Posterior vena cava (tissue), 2 donors: ENCODE measurements at regions not wholly inside any gene's neighbourhood (a gene's known extent, or its start where the extent isn't known, plus 50 kb on each side); places are given as distances from the start of the nearest gene placed in this dataset.

ENCODE experiments used
- DNase-seq: peaks from one replicate; pipeline ENCODE4 v3.0.0-alpha.2; 2020; ENCODE audit warnings: low spot score
- intact Hi-C, 2 donors: fragments of 100-400 bp; cut with DNase I; formaldehyde crosslinking; loops; one replicate each; pipeline versions ENCODE4 v1.14.1 to v1.14.2; 2022 to 2023
- donor health status: DM: yes; HTN: yes; CAD: no.
- donor health status: DM: yes; HTN: yes; CAD: no.

DNA sequence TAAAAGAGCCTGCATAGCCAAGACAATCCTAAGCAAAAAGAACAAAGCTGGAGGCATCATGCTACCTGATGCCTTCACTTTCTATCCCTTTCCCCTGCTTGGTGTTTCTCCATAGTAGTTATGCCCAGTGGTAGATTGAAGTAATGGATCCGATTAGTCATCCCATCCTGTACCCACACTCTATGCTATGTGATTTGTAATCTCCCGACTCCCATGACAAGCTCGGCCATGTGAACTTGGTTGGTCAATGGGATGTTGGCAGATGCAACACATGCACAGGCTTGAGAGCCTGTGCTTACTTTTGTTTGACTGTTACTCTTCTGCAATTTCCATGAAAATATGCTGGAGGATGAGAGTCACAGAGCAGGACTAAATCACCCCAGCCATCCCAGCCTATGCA lies 334.9 kb upstream of the DPH6 start:
- intact Hi-C loops: no loop called here
- DNase-seq: no peak

DNA sequence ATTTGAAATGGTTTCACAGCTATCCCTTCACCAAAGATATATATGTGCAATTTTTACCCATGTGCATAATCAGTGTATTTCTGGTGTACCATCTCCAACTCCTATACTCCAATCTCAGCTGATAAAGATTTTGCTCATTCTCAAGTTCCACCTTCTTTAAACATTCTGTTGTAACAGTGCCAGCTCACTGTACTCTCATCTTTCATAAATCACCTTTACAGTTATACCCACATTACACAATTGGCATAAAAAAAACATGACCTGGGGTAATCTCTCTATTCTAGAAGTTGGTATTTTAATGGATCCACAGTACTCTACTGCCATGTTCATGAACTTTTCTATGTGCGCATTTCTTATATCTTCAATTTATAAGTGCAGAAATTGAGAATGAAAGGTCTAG lies 339.9 kb upstream of the DPH6 start:
- intact Hi-C loops: no loop called here
- DNase-seq: no peak

DNA sequence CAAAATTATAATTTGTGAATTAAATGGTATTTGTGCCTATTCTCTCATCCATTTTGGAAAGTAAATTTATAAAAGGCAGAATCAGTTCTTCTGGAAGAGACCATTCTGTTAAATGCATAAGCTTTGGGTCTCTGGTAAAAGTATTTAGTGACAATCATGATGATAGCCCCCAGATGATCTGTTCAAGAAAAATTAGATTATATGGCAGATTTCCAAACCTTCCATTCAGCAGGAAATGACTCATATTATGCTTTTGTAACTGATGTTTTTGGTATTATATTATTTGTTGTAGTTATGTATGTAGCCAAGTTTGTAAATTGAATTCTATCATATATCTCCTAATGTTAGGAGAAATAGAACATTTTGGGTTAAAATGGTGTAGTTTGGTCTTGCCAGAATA lies 340.8 kb upstream of the DPH6 start:
- intact Hi-C loops: no loop called here

DNA sequence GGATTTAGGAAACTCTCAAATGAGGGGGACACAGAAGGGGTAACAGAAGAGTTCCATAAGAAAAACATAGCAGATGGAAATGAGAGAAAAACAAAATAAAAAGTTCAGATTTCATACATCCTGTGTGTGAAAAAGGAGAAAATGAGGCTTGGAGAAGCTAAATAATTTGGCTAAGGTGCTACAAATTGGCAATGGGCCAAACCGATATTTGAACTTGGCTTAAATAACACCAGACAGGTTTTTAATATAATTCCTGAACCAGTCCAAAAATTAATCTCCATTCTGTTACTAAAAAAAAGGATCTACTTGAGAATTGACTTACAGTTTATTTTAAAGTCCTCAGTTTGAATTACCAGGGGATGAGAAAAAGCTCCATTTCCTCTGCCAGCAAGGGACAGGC lies 342.9 kb upstream of the DPH6 start:
- no peak for DNase-seq
- intact Hi-C loops: no loop called here

More for the DNA sequence above, 340.8 kb upstream of the DPH6 start:
- no peak for DNase-seq

DNA sequence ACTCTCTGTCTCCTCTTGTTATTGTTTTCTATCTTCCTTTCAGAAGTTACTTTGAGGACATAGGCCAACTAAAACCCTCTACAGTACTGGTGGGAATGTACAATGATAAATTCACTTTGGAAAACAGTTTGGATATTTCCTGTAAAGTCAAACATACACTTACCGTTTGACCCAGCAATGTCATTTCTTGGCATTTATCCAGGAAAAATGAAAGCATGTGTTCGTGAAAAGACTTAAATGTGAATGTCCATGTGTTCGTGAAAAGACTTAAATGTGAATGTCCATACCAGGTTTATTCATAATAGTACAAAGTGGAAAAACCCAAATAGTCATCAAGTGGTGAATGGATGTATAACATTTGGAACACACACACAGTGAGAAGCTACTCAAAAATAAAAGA lies 361.5 kb upstream of the DPH6 start:
- intact Hi-C loops: no loop called here
- no peak for DNase-seq

DNA sequence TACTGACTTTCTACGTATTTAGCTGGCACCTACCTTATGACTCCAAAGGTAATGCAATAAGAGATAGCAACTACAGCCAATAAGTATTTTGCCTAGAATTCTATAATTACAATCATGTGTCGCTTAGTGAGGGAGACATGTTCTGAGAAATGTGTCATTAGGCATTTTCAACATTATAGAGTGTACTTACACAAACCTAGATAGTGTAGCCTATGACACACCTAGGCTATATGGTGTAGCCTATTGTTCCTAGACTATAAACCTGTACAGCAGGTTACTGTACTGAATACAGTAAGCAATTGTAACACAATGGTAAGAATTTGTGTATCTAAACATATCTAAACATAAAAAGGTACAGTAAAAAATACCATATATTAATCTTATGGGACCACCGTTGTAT lies 363.4 kb upstream of the DPH6 start:
- DNase-seq: no peak
- intact Hi-C loops: no loop called here

DNA sequence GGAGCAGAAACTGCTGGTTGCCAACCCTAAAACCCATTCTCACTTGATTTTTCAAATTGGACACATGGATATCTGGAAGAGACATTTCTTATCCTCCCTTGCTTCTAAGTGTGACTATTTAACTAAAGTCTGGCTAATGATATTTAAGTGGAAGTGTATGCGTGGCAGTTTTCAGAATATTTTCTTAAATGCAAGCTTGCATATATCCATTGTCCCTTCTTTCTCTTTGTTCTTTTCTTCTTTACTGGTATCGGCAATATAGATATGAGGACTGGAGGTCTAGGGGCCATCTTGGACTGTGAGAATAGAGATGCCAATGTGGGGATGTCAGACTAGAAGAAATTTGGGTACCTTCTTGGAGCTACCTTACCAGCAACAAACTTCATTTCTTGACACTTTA lies 364.3 kb upstream of the DPH6 start:
- intact Hi-C loops: no loop called here

DNA sequence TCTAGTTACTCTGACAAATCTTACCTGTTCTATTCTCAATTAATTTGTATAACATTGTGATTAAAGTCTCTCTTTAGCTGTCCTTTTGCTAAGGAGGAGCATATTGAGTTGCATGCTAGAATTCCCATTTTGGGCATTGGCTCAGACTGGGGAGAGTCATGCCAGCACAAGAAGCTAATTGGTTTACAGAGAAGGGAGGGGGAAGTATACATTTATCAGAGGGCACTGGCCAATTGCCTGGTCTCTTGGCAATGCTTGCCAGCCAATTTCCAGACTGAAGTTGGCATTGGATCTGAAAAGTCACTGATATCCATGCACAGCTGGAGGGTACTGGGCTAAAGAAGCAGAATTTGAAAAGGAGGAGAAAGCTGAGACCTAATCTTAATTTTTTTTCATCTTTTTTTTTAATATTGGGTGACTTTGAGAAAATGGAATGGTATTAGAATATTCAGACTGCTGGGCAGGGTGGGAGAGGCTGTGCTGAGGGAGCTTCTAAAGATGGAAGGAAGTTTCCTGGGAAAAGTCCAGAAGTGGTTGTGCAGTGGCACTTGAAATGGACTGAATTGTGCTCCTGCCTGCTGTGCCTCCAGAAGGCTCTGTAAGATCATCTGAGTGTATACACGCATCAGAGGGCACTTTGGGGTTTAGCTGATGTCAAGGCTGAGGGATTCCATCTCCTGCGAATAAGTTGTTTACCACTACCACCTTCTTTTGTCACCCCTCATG lies 365.2 kb upstream of the DPH6 start:
- intact Hi-C loops: no loop called here
- no peak for DNase-seq

More for the DNA sequence above, 364.3 kb upstream of the DPH6 start:
- no peak for DNase-seq

DNA sequence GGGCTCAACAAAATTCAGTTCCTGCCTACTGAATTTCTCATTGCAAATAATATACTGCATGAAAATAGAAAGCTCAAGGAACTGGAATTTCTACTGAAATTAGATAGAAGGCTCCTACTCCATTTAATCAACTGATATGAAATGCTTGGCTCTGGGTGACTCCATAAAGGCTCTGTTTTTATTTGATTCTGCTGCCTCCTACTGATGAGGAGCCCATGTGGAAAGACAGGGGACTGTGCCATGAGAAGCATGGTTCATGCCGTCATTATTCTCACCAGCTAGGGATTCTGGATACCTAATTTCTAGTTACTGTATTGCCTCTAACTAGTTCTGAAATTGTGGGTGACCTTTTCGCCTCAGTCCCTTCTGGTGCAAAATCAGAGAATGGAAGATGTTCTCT lies 366.2 kb upstream of the DPH6 start:
- no peak for DNase-seq
- intact Hi-C loops: no loop called here

DNA sequence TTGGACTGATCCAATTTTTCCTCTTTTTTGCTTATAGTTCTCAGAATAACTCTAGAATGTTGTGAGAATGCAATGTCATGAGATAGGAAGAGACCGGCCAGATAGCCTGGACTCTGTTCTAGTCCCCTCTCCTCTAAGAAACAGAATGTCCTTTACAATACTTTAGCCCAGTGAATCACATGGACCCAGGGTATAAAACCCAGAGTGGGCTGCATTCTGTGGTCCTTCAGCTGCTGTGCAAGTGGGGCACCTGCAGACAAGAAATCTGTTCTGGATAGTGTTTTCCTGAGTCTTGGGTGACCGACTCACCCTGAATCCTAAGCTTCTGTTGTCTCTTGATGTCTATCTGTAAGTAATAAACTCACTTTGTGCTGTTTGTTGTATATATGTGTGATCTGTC lies 368.6 kb upstream of the DPH6 start:
- intact Hi-C loops: no loop called here
- DNase-seq: no peak

DNA sequence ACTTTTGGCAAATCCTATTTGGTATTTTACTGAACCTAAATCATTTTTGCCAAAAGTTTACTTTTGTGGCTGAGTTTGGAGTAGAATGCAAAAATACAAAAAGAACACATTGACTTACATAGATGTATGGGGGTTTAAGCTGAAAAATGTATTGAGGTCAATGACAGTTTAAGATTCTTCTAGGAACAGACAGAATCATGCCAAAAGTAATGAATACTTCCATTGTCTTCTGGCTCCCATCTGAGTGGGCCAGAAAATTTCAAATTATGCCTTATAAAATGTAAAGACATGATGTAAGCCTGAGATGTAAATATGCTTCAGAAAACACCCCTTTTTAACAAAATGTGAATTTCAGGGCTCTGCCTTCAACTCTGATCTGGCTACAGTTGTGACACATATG lies 375.1 kb upstream of the DPH6 start:
- intact Hi-C loops: no loop called here
- DNase-seq: no peak

DNA sequence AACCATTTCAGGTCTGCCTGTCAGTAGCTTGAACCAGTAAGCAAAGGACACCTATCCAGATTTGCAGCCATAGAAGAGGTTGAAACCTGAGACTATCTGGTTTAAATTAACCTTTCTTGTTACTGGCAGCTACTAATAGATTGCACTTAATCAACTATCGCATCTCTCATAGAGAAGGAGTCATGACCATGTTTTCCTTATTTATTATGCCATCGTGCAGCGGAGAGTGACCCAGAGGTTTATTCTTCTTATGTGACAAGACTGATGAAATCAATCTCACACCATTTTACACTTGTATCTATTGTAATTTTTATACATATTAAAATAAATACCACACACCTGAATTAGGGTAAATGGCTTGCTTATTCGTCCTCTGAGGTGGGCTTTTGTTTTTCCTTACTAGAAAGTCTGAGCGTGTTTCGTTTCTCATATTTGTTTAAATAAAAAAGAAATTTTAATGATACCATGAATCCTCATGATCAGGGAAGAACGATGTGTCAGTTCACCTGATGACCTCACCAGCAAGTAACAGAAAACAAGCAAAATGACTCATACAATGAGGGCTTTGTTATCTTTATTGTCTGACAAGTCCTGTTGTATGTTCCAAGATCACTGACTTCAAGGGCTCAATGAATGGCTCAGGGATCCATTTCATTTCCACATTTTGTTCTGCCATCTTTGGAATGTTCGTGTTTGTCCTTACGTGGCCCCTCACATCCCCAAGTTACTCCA lies 379.5 kb upstream of the DPH6 start:
- intact Hi-C loops: no loop called here
- DNase-seq: no peak

DNA sequence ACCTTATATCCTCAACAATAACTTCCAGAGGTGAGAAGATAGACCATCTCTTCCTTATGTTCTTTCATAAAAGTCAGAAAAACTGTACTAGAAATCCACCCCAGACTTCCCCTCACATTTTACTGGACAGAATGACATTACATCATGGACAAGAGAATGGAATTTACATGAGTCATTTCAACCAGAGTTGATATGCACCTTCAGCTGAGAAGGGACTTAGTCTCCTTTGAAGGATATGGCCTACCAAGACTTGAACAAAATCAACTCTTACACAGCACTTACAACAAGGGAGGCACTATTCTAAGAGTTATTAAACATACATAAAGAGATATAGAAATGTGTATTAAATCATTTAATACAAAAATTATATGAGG lies 380.0 kb upstream of the DPH6 start:
- intact Hi-C loops: no loop called here
- no peak for DNase-seq

DNA sequence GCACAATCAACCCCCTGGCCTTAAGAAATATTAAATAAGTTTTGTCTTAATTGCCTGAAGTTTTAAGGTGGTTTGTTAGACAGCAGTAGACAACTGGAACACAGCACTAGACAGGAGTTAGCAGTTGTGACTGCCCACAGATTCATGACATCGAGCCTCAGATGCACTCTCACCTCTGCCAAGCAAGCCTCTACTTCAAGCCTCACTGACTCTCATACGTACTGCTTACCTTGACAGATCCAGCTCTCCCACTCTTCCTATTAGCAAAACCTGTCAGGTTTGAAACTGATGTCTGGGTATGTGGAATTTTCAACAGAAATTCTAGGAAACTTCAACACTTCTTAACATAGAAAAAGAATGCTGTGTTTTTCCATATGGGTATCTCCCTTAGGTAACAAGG lies 382.9 kb upstream of the DPH6 start:
- no peak for DNase-seq
- intact Hi-C loops: no loop called here

DNA sequence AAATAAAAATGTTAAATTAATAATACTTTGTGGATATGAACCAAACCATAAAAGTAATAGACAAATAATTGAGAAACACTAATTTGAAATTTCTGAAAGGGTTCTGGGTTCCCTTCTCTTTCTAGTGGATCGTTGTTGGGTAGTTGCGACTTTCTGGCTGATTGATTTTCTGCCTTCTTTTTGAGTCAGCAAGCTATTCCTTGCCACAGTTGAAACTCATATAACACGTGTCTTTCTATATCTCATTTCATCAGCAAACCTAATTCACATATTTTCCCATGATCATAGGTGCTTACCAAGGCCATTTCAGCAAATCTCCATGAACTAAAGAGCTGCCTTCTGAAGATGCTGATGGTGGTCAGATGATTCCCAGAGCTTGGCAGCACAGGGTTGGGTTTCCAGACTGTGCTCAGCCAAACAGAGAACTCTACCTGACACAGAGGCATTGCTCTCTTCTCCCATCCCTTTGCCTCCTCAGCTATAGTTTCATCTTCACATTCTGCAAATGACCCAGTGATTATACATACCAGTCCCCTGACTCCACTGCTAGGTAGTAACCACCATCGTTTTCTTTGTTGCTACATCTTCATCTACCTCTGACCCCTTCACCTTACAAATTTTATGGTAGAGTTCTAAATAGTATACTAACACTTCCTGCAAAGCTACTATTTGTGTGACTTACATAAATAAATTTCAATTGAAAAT lies 383.9 kb upstream of the DPH6 start:
- DNase-seq: no peak
- intact Hi-C loops: no loop called here

DNA sequence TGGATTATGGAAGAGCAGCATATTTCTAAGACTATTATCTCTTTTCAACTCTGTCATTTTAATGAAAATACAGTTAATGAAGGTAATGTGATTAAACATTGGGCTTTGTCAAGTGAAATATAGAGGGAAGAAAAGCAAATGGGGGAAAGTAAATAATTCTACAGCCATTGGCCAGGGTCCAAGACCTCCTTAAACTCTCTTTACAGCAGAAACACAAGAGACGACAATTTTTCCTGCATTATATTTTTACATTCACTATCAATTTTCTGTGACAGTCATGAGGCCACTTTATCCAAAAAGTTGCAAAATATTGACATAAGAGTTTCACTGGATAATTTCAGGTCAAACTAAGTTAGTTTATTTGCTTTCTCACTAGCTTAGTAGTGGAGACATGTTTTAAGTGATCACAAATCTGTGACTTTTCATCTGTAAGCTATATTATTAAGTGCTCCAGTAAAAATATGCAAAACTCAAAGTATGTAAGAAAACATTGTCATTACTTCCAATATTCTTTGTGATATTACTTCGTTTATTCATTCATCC lies 385.9 kb upstream of the DPH6 start:
- DNase-seq: no peak
- intact Hi-C loops: no loop called here

DNA sequence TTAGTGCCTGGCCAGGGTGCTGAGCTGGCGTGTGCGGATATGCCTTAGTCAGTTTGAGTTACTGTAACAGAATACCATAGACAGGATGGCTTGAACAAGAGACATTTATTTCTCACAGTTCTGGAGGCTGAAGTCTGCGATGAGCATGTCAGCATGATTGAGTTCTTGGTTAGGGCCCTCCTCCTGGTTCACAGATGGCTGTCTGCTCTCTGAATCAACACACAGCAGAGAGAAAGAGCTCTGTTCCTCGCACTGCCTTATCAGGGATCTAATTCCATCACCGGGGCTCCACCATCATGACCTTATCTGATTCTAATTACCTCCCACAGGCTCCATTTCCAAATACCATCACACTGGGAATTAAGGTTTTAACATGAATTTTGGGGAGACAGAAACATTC lies 386.6 kb upstream of the DPH6 start:
- intact Hi-C loops: no loop called here
- no peak for DNase-seq

DNA sequence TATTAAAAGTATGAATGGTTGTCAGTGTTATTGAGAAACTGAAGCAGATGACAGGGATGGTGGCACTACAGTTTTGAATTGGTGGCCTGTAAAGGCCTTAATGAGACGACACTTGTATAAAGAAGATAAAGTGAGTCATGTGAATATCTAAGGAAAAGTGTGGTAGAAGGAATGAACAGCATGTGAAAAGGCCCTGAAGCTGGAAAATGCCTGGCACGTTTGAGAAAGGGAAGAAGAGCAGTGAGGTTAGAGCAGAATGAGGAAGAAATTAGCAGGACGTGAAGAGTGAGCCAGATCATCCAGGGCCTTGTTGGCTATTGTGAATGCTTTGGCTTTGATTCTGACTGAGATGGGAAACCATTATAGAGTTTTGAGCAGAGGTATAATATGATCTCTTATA lies 387.6 kb upstream of the DPH6 start:
- no peak for DNase-seq
- intact Hi-C loops: no loop called here

DNA sequence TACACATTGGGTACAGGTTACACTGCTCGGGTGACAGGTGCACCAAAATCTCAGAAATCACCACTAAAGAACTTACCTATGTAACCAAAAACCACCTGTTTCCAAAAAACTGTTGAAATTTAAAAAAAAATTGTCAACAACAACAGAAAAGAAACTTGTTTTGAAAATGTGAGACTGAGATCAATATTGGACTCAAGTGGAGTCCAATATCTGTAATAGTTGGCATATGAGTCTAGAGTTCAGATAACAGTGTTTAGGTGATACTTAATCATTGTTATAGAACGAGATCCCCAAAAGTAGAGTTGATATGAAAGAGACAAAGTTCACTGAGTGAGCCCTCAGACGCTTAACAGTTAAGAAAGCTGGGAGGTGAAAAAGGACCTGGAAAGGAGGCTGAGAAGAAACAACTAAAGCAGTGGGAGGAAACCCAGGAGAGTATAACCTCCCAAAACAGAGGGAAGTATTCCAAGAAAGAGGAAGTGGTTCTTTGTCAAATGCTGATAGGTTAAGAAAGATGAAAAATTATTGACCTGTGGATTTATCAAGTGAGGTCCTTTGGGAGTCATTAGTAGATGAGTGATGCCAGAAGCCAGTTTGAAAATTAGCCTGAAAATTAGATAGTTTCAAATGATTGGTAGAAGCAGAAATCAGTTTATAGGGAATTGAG lies 388.6 kb upstream of the DPH6 start:
- intact Hi-C loops: no loop called here
- no peak for DNase-seq

DNA sequence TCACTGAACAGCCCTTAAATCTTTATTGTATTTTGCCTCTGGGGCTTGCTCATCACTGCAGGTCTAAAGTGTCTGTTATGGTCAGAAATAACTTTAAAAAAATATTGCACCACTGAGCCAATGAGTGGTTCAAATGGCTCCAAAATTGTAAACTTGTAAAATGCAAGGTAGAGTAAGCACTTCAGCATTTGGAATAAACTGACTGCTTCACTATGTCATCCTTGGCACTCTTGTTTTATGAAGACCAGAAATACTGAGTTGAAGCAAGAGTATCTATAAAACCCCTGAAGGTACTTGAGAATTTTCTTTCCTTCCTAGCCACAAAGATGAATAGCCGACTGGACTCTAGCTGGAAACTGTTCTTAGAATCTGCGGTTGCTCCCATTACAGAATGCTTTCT lies 390.3 kb upstream of the DPH6 start:
- intact Hi-C loops: no loop called here
- DNase-seq: no peak
